NCI-H82 treated with DMSO at 0.1 percent for 48 hours (cell line): ENCODE measurements at regions not wholly inside any gene's neighbourhood (a gene's known extent, or its start where the extent isn't known, plus 50 kb on each side); places are given as distances from the start of the nearest gene placed in this dataset.
"Not testable (repeated sequence)": the region's sequence is repeated elsewhere in the genome, so short reads cannot be mapped to it uniquely, and the experiment has no call there.

ENCODE experiments used
- DNase-seq: peaks from one replicate; lab custom pipeline; 2025; ENCODE audit not compliant: unreplicated experiment; lab: John Stamatoyannopoulos, UW

GRCh38 chr10:91002656-91003055 is 81.8 kb upstream of the ANKRD1 start:
- DNase-seq = no peak

- DNase-seq = not testable (repeated sequence)
Observed at GRCh38 chr10:91003379-91003778, 82.5 kb upstream of the ANKRD1 start.

DNA sequence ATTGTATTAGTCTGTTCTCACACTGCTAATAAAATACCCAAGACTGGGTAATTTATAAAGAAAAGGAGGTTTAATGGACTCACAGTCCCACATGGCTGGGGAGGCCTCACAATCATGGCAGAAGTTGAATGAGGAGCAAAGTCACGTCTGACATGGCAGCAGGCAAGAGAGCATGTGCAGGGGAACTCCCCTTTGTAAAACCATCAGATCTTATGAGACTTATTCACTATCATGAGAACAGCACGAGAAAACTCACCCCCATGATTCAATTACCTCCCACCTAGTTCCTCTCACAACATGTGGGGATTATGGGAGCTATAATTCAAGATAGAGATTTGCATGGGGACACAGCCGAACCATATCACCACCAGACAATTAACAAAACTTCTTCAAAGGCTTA is 84.4 kb upstream of the ANKRD1 start:
- not testable (repeated sequence) for DNase-seq

GRCh38 chr10:91006001-91006751 is 85.3 kb upstream of the ANKRD1 start:
- peak; percentile 3 for DNase-seq

GRCh38 chr10:91006752-91007346 is 86.0 kb upstream of the ANKRD1 start:
- DNase-seq = no peak

DNA sequence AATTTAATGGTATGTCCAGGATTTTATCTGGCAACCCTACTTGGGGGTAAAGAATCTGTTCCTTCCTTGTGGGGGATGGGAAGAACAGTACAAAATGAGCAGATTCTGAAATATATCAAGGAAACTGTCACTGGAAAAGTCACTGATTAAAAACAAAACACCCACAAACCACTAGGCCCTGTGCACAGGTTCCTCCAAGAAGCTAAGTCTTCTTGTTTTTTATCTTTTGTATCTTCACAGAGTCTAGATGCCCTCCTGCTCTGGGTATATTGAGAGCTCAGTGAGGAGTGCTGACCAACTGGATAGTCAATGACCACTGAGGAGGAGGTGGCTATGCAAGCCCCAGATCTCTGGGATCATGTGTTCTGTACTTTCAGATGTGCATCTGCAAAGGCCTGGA is 86.8 kb upstream of the ANKRD1 start:
- no peak for DNase-seq

GRCh38 chr10:91009121-91009520 is 88.2 kb upstream of the ANKRD1 start:
- no peak for DNase-seq

DNA sequence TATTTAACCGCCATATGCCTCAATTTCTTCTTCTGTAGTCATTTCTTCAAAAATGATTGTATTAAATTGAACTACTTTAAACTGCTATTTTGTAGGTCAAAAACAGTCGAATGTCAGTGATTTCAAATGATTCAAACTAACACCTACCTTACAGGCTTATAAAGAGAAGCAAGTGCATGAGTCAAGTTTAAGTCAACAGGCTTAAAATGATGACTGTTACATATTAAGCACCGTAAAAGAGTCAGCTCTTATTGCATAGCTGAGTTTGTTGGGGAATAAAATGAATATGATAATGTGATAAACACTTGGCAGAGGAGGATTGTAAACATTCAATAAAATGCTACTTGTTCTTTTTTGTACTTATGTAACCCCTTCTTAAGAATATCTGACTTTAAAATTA is 90.1 kb upstream of the ANKRD1 start:
- DNase-seq = no peak

DNA sequence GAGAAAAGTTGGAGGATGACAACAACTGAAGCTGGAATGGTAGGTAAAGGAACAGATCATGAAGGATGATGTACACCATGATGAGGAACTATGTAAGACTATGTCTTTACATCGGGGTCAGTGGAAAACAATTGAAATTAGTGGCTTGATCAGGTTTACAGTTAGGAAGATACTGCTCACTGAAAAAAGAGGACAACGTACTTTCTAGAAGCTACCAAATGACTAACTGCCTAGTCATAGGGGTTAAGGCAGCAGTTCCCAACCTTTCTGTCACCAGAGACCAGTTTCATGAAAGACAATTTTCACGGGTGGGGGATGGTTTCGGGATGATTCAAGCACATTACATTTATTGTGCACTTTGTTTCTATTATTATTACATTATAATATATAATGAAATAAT is 91.6 kb upstream of the ANKRD1 start:
- no peak for DNase-seq

- DNase-seq = no peak
Observed at GRCh38 chr10:91013985-91014384, 93.1 kb upstream of the ANKRD1 start.

DNA sequence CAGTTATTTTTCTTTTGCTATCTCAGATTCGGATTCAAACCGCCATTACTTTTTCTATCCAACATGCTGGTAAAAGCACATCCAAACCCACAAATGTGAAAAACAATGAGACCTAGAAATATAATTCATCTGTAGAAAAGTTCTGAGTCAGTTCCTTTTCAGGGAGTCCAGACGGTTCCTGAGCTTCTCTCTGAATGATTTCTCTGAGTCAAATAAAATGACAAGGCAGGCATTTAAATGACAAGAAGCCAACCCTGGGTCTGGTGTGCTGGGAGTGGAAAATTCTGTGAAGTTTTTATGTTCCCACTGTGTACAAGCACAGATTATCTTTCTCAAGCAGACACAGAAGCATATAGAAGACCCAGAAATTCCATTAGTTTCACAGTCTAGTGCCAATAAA is 96.3 kb upstream of the ANKRD1 start:
- no peak for DNase-seq

DNA sequence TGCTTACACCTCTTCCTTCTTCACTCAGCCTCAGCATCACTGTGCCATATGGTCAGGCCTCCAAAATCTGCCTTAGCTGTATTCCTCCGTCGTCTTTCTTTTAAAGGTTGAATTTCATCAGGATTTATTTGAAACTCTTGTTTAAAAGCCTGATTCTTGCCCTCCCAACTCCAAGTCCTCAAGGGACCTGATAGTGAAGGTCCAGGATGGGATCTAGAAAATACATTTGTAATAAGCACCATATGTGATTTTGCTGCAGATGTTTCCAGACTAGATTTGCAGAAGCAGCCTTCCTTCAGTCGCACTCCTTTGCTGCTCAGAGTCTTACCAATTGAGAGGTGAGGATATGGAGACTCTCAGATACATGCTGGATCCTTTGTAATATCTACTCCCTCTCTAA is 101.0 kb upstream of the ANKRD1 start:
- no peak for DNase-seq

DNA sequence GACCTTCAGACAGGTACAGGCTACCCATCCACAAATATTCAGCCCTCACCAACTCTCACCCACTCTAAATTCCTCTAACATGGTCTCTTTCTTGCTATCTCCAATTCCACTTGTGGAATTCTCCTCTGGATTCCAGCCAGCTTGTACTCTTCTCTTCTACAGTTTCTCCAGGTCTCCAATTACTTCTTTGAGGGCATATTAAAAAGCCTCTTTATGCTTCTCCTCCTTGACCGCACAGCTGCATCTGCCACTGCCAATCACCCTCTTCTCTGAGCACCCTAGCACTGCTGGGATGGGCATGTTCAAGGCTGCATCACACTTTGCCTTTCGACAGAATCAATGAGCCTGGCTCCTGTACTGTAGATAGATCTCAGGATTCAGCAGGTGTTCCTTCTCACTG is 101.5 kb upstream of the ANKRD1 start:
- no peak for DNase-seq

GRCh38 chr10:91022924-91023699 is 102.2 kb upstream of the ANKRD1 start:
- DNase-seq = no peak

DNA sequence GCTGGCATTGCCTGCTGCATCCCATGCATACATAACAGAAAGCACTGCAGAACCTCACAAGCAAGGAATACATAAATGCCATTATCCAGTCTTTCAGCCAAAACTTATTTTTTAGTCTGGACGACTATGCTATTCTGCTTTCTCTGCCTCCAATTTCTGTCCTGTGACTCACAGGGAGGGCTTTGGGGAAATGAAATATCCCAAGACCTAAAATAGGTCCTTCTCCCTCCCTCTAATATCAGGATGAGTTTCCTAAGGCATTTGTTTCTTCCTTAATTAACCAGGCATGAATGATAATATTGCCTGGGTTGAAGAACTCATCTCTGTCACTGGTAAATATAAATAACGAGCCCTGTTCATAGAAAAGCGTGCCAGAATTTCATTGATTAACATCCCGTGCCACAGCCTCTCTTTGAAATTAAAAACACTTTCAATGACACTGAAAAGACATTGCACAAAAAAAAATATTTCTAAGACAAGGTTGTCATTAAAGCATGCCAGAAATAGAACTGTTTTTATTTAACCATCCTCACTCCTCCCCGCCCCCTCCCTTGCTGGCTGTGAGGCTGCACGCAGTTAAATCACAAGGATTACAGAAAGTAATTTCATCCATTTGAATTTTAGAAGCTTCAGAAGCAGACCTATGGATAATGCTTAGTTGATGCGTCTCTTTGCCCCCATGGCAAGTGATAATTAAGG is 103.0 kb upstream of the ANKRD1 start:
- DNase-seq = no peak

- DNase-seq = no peak
Observed at GRCh38 chr10:91024541-91024940, 103.7 kb upstream of the ANKRD1 start.

GRCh38 chr10:91032611-91033206 is 111.8 kb upstream of the ANKRD1 start:
- no peak for DNase-seq

- no peak for DNase-seq
Observed at GRCh38 chr10:91033324-91033950, 112.5 kb upstream of the ANKRD1 start.

- no peak for DNase-seq
Observed at GRCh38 chr10:91034042-91034441, 113.2 kb upstream of the ANKRD1 start.

DNA sequence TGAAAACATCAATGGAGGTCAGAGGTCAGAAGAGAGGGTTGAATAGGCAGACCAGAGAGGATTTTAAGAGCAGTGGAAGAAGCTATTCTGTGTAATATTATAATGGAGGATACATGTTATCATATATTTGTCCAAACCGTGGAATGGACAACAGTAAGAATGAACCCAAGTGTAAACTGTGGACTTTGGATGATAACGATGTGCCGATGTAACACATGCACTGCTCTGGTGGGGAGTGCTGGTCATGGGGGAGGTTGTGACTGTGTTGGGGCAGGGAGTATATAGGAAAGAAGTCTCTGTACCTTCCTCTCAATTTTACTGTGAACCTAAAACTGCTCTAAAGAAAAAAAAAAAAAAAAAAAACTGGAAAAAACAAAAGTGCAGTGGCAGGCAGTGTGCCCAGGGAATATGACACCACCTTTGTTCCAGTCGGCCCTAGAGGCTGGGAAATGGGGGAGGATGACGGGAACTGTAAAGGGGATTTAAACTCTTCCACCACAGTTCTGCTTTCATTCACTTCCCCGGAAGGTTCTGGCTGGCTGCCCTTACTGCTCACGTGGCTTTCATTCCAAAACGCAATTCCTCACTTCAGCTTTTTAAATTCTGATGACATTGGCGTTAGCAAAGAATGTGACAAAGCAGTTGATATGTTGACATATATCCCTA is 113.7 kb upstream of the ANKRD1 start:
- DNase-seq = no peak
